ENCODE measurements at regions not wholly inside any gene's neighbourhood (a gene's known extent, or its start where the extent isn't known, plus 50 kb on each side); places are given as distances from the start of the nearest gene placed in this dataset.

GRCh38 chr5:12668564-12668963 is 764.3 kb upstream of the CTNND2 start:
- TF ChIP-seq PATZ1 (CRISPR knock-in tag; IDR thresholded peaks at IDR 0.05; ENCODE audit: borderline replicate concordance) (no peak), ESRRG (CRISPR knock-in tag; IDR thresholded peaks at IDR 0.05) (no peak), CSDC2 (CRISPR knock-in tag; IDR thresholded peaks at IDR 0.05) (no peak), ISL1 (CRISPR knock-in tag; IDR thresholded peaks at IDR 0.05) (no peak)

Data from SK-N-SH treated with all-trans-retinoic acid at 6 μM for 48 hours (cell line).